ENCODE measurements at regions not wholly inside any gene's neighbourhood (a gene's known extent, or its start where the extent isn't known, plus 50 kb on each side); places are given as distances from the start of the nearest gene placed in this dataset.
"Not testable (repeated sequence)": the region's sequence is repeated elsewhere in the genome, so short reads cannot be mapped to it uniquely, and the experiment has no call there.

DNA sequence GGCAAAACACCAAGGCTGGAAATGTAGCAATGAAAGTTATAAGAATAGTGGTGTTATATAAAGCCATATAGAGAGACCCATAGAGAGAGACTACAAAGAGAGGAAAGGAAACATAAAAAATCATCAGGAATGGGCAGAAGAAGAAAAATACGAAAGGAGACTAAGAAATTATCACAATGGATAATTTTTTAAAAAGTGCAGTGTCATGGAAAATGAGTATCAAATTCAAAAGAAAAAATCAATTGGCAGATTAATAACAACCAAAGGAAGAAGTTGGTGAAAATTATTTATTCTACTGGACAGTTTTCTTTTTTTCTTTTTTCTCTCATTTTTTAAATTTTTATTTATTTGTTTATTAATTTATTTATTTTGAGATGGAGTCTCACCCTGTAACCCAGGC lies 1488.4 kb upstream of the WWC1 start:
- Histone ChIP-seq H3K4me1 (ENCODE audit: insufficient read depth) (no peaks in the 10 kb centered on the region), H3K27ac (ENCODE audit: low read depth) (no peak overlapping the region), H3K36me3 (ENCODE audit: insufficient read depth) (no peaks in the 10 kb centered on the region), H3K4me3 (ENCODE audit: low read depth, low read length) (no peak overlapping the region)
- DNase-seq (ENCODE audit: extremely low spot score) = no peak
- 92% methylated on average over 1 of the region's 1 CpG for WGBS

- not testable (repeated sequence) for H3K36me3 ChIP-seq (ENCODE audit: insufficient read depth); H3K4me1 ChIP-seq (ENCODE audit: insufficient read depth); DNase-seq (ENCODE audit: extremely low spot score); H3K4me3 ChIP-seq (ENCODE audit: low read depth, low read length); H3K27ac ChIP-seq (ENCODE audit: low read depth)
- 89% methylated on average over 6 of the region's 6 CpGs for WGBS
Observed at GRCh38 chr5:166804223-166804622, 1487.2 kb upstream of the WWC1 start.

- 90% methylated on average over 6 of the region's 6 CpGs for WGBS
- DNase-seq (ENCODE audit: extremely low spot score); H3K4me3 ChIP-seq (ENCODE audit: low read depth, low read length); H3K36me3 ChIP-seq (ENCODE audit: insufficient read depth); H3K4me1 ChIP-seq (ENCODE audit: insufficient read depth); H3K27ac ChIP-seq (ENCODE audit: low read depth): not testable (repeated sequence)
Observed at GRCh38 chr5:166804693-166805092, 1486.8 kb upstream of the WWC1 start.

DNA sequence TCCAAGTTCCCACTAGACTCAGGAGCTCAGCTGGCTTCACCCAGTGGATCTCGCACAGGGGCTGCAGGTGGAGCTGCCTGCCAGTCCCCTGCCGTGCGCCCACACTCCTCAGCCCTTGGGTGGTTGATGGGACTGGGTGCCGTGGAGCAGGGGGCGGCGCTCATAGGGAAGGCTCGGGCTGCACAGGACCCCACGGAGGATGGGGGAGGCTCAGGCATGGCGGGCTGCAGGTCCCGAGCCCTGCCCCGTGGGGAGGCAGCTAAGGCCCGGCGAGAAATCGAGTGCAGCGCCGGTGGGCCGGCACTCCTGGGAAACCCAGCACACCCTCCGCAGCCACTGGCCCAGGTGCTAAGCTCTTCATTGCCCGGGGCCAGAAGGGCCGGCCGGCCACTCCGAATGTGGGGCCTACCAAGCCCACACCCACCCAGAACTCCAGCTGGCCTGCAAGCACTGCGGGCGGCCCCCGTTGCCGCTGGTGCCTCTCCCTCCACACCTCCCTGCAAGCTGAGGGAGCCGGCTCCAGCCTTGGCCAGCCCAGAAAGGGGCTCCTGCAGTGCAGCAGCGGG lies 1481.3 kb upstream of the WWC1 start:
- 96% methylated on average over 28 of the region's 28 CpGs for WGBS
- not testable (repeated sequence) for H3K36me3 ChIP-seq (ENCODE audit: insufficient read depth); H3K4me3 ChIP-seq (ENCODE audit: low read depth, low read length); DNase-seq (ENCODE audit: extremely low spot score); H3K27ac ChIP-seq (ENCODE audit: low read depth); H3K4me1 ChIP-seq (ENCODE audit: insufficient read depth)

- no peak for DNase-seq (ENCODE audit: extremely low spot score)
- Histone ChIP-seq H3K4me1 (ENCODE audit: insufficient read depth) (no peaks in the 10 kb centered on the region), H3K27ac (ENCODE audit: low read depth) (no peak overlapping the region), H3K36me3 (ENCODE audit: insufficient read depth) (no peaks in the 10 kb centered on the region), H3K4me3 (ENCODE audit: low read depth, low read length) (no peak overlapping the region)
- 92% methylated on average over 3 of the region's 3 CpGs for WGBS
Observed at GRCh38 chr5:166810721-166811120, 1480.7 kb upstream of the WWC1 start.

DNA sequence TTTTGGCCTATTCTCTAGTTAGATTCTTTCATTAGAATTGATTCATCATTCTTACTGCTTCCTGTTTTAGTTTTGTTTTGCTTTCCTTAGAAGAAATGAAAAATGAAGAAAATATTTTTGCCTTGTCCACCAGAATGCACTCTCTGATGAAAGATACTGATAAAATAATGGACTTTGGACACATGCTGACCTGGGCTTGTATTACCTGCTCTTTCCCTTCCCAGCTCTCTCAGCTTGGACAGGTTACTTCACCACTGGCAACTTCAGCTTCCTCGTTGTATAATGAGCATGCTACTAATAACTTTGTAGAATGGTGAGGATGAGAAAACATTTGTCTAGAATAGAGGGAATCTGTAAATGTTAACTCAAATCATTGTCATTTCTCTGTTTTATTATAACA lies 1468.1 kb upstream of the WWC1 start:
- Histone ChIP-seq H3K4me3 (ENCODE audit: low read depth, low read length) (no peak overlapping the region), H3K4me1 (ENCODE audit: insufficient read depth) (no peaks in the 10 kb centered on the region), H3K27ac (ENCODE audit: low read depth) (no peak overlapping the region), H3K36me3 (ENCODE audit: insufficient read depth) (no peaks in the 10 kb centered on the region)
- DNase-seq (ENCODE audit: extremely low spot score) = no peak
- 86% methylated on average over 1 of the region's 1 CpG for WGBS

GRCh38 chr5:166834246-166834645 lies 1457.2 kb upstream of the WWC1 start:
- WGBS = 68% methylated on average over 2 of the region's 2 CpGs
- no peaks in the 10 kb centered on the region for H3K4me1 ChIP-seq (ENCODE audit: insufficient read depth)

DNA sequence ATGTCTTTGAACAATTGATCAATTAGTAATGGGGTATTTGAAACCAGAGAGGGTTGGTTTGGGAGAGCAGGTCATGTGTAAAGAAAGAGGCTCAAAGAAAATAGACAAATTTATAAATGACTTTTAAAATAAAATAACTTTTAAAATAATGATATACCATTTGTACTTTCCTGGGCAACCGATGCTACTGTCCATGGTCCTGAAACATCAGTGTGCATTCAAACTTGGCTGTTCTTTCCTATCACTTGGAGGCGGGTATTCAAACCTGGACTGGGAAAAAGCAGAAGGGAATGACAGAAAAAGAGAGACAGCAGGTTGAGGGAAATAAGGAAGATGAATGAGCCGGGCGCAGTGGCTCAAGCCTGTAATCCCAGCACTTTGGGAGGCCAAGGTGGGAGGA lies 1446.4 kb upstream of the WWC1 start:
- WGBS = 83% methylated on average over 4 of the region's 4 CpGs
- DNase-seq (ENCODE audit: extremely low spot score) = no peak

More at GRCh38 chr5:166834246-166834645, 1457.2 kb upstream of the WWC1 start:
- no peak overlapping the region for H3K4me3 ChIP-seq (ENCODE audit: low read depth, low read length)
- H3K36me3 ChIP-seq (ENCODE audit: insufficient read depth) = no peaks in the 10 kb centered on the region
- no peak overlapping the region for H3K27ac ChIP-seq (ENCODE audit: low read depth)
- DNase-seq (ENCODE audit: extremely low spot score) = no peak

DNA sequence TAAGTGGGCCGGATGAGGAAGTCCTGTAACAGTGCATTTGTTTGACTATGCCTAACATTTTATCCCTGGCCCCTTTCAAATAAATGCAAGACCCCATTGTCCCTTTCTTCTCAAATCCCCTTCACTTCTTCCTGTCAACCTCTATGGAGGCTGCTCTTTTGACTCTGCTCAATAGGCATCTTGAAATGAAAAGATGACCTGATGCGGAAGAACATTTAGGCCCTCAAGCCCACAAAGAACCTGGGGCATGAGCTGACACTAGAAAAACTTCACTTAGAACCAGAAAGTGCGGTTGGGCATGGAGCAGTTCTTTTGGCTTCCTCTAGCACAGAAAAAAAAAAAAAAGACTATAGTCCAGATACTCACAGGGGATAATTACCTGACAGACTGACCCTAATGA lies 1434.7 kb upstream of the WWC1 start:
- WGBS = 91% methylated on average over 3 of the region's 3 CpGs
- Histone ChIP-seq H3K4me3 (ENCODE audit: low read depth, low read length) (no peak overlapping the region), H3K4me1 (ENCODE audit: insufficient read depth) (no peaks in the 10 kb centered on the region), H3K36me3 (ENCODE audit: insufficient read depth) (no peaks in the 10 kb centered on the region), H3K27ac (ENCODE audit: low read depth) (no peak overlapping the region)
- no peak for DNase-seq (ENCODE audit: extremely low spot score)

More for the DNA sequence above, 1446.4 kb upstream of the WWC1 start:
- H3K27ac ChIP-seq (ENCODE audit: low read depth) = no peak overlapping the region
- H3K4me1 ChIP-seq (ENCODE audit: insufficient read depth) = no peaks in the 10 kb centered on the region
- no peaks in the 10 kb centered on the region for H3K36me3 ChIP-seq (ENCODE audit: insufficient read depth)
- H3K4me3 ChIP-seq (ENCODE audit: low read depth, low read length) = no peak overlapping the region

DNA sequence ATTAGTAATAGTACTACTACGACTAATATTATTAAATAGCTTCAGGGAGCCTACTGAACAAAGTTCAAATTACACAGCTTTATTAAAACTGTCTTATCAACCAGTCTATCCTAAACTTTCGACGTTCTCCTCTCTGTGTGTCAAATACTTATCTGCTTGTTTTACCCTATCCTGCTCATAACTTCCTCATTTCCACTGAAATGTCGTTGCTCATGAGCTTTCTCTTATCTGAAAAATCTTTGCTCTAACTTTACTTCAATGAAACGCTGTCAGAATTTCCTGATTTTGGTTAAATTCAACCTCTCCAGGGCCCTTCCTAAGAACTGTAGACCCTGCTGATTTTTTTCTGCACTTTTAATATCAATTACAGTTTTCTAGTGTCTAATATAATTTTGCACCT lies 1431.0 kb upstream of the WWC1 start:
- no peak for DNase-seq (ENCODE audit: extremely low spot score)
- WGBS = 44% methylated on average over 5 of the region's 5 CpGs
- H3K4me3 ChIP-seq (ENCODE audit: low read depth, low read length) = no peak overlapping the region
- H3K36me3 ChIP-seq (ENCODE audit: insufficient read depth) = no peaks in the 10 kb centered on the region
- H3K27ac ChIP-seq (ENCODE audit: low read depth) = no peak overlapping the region
- no peaks in the 10 kb centered on the region for H3K4me1 ChIP-seq (ENCODE audit: insufficient read depth)

- no peak overlapping the region for H3K4me3 ChIP-seq (ENCODE audit: low read depth, low read length)
- no peaks in the 10 kb centered on the region for H3K36me3 ChIP-seq (ENCODE audit: insufficient read depth)
- no peak overlapping the region for H3K27ac ChIP-seq (ENCODE audit: low read depth)
- no peaks in the 10 kb centered on the region for H3K4me1 ChIP-seq (ENCODE audit: insufficient read depth)
- WGBS = 89% methylated on average over 5 of the region's 5 CpGs
- DNase-seq (ENCODE audit: extremely low spot score) = no peak
Observed at GRCh38 chr5:166862581-166862980, 1428.9 kb upstream of the WWC1 start.

GRCh38 chr5:166865206-166865605 lies 1426.2 kb upstream of the WWC1 start:
- DNase-seq (ENCODE audit: extremely low spot score) = no peak
- Histone ChIP-seq H3K36me3 (ENCODE audit: insufficient read depth) (no peaks in the 10 kb centered on the region), H3K4me1 (ENCODE audit: insufficient read depth) (no peaks in the 10 kb centered on the region), H3K27ac (ENCODE audit: low read depth) (no peak overlapping the region), H3K4me3 (ENCODE audit: low read depth, low read length) (no peak overlapping the region)
- WGBS = 88% methylated on average over 6 of the region's 6 CpGs

DNA sequence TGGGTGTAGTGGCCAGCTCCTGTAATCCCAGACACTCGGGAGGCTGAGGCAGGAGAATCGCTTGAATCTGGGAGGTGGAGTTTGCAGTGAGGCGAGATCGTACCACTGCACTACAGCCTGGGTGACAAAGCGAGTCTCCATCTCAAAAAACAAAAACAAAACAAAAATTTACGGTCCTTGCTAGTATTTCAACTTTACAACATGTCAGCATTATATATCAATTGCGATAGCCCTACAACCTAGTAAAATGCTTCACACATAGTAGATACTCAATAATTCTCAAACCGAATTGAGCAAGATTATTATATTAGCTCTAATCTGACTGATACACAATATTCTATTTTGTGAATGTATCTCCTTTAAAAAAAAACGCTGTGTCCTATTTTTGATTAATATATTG lies 1411.0 kb upstream of the WWC1 start:
- DNase-seq (ENCODE audit: extremely low spot score) = no peak
- 82% methylated on average over 9 of the region's 9 CpGs for WGBS
- no peaks in the 10 kb centered on the region for H3K4me1 ChIP-seq (ENCODE audit: insufficient read depth)

DNA sequence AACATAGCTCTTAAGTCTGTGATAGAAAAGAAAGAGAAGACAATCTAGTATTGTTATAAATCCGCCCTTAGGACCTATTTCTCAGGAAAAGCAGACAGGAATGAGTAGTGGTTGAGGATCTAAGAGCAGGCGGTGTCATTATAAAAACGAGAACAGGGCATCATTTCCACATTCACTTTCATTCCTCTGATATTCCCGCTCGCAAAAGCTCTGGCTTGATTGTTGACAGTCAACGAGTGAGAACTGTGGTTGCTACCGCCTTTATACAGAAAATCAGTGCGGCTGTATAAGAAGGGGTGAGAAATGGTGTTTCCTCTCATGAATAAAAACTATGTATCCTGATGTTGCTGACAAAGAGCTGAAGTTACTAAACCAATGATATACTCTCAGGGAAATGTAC lies 1409.6 kb upstream of the WWC1 start:
- H3K27ac ChIP-seq (ENCODE audit: low read depth) = no peak overlapping the region
- H3K36me3 ChIP-seq (ENCODE audit: insufficient read depth) = no peaks in the 10 kb centered on the region
- 70% methylated on average over 8 of the region's 8 CpGs for WGBS
- no peak for DNase-seq (ENCODE audit: extremely low spot score)
- no peak overlapping the region for H3K4me3 ChIP-seq (ENCODE audit: low read depth, low read length)
- H3K4me1 ChIP-seq (ENCODE audit: insufficient read depth) = no peaks in the 10 kb centered on the region

More for the DNA sequence above, 1411.0 kb upstream of the WWC1 start:
- no peaks in the 10 kb centered on the region for H3K36me3 ChIP-seq (ENCODE audit: insufficient read depth)
- no peak overlapping the region for H3K4me3 ChIP-seq (ENCODE audit: low read depth, low read length)
- no peak overlapping the region for H3K27ac ChIP-seq (ENCODE audit: low read depth)

DNA sequence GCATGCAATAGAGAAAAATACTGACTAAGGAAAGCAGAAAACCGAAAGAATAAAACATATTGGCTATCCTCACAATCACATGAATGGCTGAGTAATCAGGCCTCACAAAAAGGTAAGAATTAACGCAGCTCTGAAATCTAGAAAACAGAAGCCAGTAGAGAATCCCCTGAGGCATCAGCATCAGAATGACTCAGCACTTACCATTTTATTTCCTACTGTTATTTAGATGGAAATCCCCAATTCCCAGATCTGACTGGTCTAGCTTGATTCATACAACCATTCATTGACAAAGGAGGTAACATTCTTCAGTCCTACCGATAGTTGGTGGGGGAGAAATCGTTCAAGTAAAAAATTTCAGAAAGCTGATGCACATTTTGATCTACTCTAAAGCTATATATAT lies 1408.4 kb upstream of the WWC1 start:
- 76% methylated on average over 4 of the region's 4 CpGs for WGBS
- Histone ChIP-seq H3K27ac (ENCODE audit: low read depth) (no peak overlapping the region), H3K4me1 (ENCODE audit: insufficient read depth) (no peaks in the 10 kb centered on the region), H3K4me3 (ENCODE audit: low read depth, low read length) (no peak overlapping the region), H3K36me3 (ENCODE audit: insufficient read depth) (no peaks in the 10 kb centered on the region)
- DNase-seq (ENCODE audit: extremely low spot score) = no peak
